ENCODE measurements at regions not wholly inside any gene's neighbourhood (a gene's known extent, or its start where the extent isn't known, plus 50 kb on each side); places are given as distances from the start of the nearest gene placed in this dataset.

- Mint-ChIP-seq H3K4me3 (no peak overlapping the region), H3K27ac (no peak overlapping the region), H3K9me3 (peaks cover 26% of the 10 kb centered on the region), H3K27me3 (ENCODE audit: low read depth) (no peaks in the 10 kb centered on the region), H3K36me3 (no peaks in the 10 kb centered on the region; the same call in 1 of the 2 replicates), H3K4me1 (peaks cover 44% of the 10 kb centered on the region)
- DNase-seq (ENCODE audit: low spot score) (no peak), ATAC-seq (no peak)
- CTCF ChIA-PET = interaction anchor here (1.0 to 5.7 kb wide), 4 partner anchors 14 to 22 kb away, joined by 3 to 50 read pairs (median 5); no protein-coding TSS in a partner anchor
- POLR2A ChIA-PET = no interaction called here
- no peak for TF ChIP-seq ZNF219 (CRISPR knock-in tag; IDR thresholded peaks at IDR 0.05; ENCODE audit: borderline replicate concordance)
- no peak for TF ChIP-seq FOXP4 (CRISPR knock-in tag; IDR thresholded peaks at IDR 0.05)
- TF ChIP-seq AR (CRISPR knock-in tag; IDR thresholded peaks at IDR 0.05) = no peak
- TF ChIP-seq RORB (CRISPR knock-in tag; IDR thresholded peaks at IDR 0.05) = no peak
- no peak for TF ChIP-seq IRF2 (CRISPR knock-in tag; IDR thresholded peaks at IDR 0.05; ENCODE audit: borderline replicate concordance, low read depth)
- peak; percentile 97 for TF ChIP-seq HMGA2 (CRISPR knock-in tag; IDR thresholded peaks at IDR 0.05)
- no peak for TF ChIP-seq ZNF532 (CRISPR knock-in tag; IDR thresholded peaks at IDR 0.05; ENCODE audit: borderline replicate concordance)
- TF ChIP-seq ZSCAN18 (CRISPR knock-in tag; IDR thresholded peaks at IDR 0.05) = no peak
- TF ChIP-seq ESRRA (CRISPR knock-in tag; IDR thresholded peaks at IDR 0.05; ENCODE audit: borderline replicate concordance) = no peak
Observed at GRCh38 chr7:149683898-149684297, 89.5 kb downstream of the ZNF467 start.

GRCh38 chr7:149683181-149683580, 90.2 kb downstream of the ZNF467 start:
- no peak for DNase-seq (ENCODE audit: low spot score)
- POLR2A ChIA-PET = no interaction called here
- H3K27me3 Mint-ChIP-seq (ENCODE audit: low read depth) = no peaks in the 10 kb centered on the region; the same call in 1 of the 2 replicates
- H3K27ac Mint-ChIP-seq = no peak overlapping the region
- TF ChIP-seq PRRX2 (CRISPR knock-in tag; IDR thresholded peaks at IDR 0.05) (no peak), ATF2 (CRISPR knock-in tag; IDR thresholded peaks at IDR 0.05; ENCODE audit: borderline replicate concordance, low read depth) (no peak), FOXJ3 (CRISPR knock-in tag; IDR thresholded peaks at IDR 0.05; ENCODE audit: borderline replicate concordance) (no peak), ATF3 (CRISPR knock-in tag; conservative IDR thresholded peaks at IDR 0.05) (no peak), GRHL2 (CRISPR knock-in tag; IDR thresholded peaks at IDR 0.05; ENCODE audit: insufficient replicate concordance, severe bottlenecking) (no peak), MAX (CRISPR knock-in tag; IDR thresholded peaks at IDR 0.05) (no peak), SMAD3 (CRISPR knock-in tag; IDR thresholded peaks at IDR 0.05; ENCODE audit: borderline replicate concordance) (no peak), PREB (CRISPR knock-in tag; IDR thresholded peaks at IDR 0.05; ENCODE audit: borderline replicate concordance) (no peak), NFATC4 (CRISPR knock-in tag; IDR thresholded peaks at IDR 0.05) (no peak), TEAD4 (CRISPR knock-in tag; IDR thresholded peaks at IDR 0.05) (no peak), GABPB1 (CRISPR knock-in tag; IDR thresholded peaks at IDR 0.05) (no peak)
- H3K4me1 Mint-ChIP-seq = peaks cover 44% of the 10 kb centered on the region
- H3K9me3 Mint-ChIP-seq = peaks cover 24% of the 10 kb centered on the region
- CTCF ChIA-PET = interaction anchor here (1.0 to 5.7 kb wide), 2 partner anchors 19 to 21 kb away, joined by 3 to 50 read pairs; no protein-coding TSS in a partner anchor
- no peaks in the 10 kb centered on the region; the same call in 1 of the 2 replicates for H3K36me3 Mint-ChIP-seq
- ATAC-seq = no peak
- no peak overlapping the region for H3K4me3 Mint-ChIP-seq
